Esophagus muscularis mucosa (tissue), 4 donors: ENCODE measurements at regions not wholly inside any gene's neighbourhood (a gene's known extent, or its start where the extent isn't known, plus 50 kb on each side); places are given as distances from the start of the nearest gene placed in this dataset.

Source experiments
- DNase-seq: peaks from one replicate; pipeline ENCODE4 v3.0.0-alpha.2; 2017; ENCODE audit errors: extremely low spot score
- H3K27ac ChIP-seq, 4 donors: fragments of 200-600 bp; sonication (generic); replicated peaks in 1 of 4; 1 replicate in 3 of 4; 2 replicates in 1 of 4; pipeline ENCODE4 v1.5.1; 2016 to 2019; ENCODE audit warnings: mild to moderate bottlenecking in 1 of 4
- H3K27me3 ChIP-seq, 4 donors: fragments of 200-600 bp; sonication (generic); one replicate each; pipeline versions ENCODE4 v1.5.1 to v1.6.0; 2016 to 2019
- H3K36me3 ChIP-seq, 4 donors: fragments of 200-600 bp; sonication (generic); one replicate each; pipeline ENCODE4 v1.5.1; 2016 to 2019
- H3K4me1 ChIP-seq, 4 donors: fragments of 200-600 bp; sonication (generic); one replicate each; pipeline ENCODE4 v1.5.1; 2016 to 2019
- H3K4me3 ChIP-seq, 4 donors: fragments of 200-600 bp; sonication (generic); 1 replicate in 2 of 4; 2 replicates in 2 of 4; pipeline ENCODE4 v1.5.1; 2016 to 2019; ENCODE audit warnings: mild to moderate bottlenecking in 4 of 4, moderate library complexity in 1 of 4
- H3K9me3 ChIP-seq, 4 donors: fragments of 200-600 bp; sonication (generic); 1 replicate in 3 of 4; 2 replicates in 1 of 4; pipeline ENCODE4 v1.5.1; 2016 to 2019
- CTCF ChIP-seq, 3 experiments: fragments of 200-600 bp in 2 of 3; fragments of 450-650 bp in 1 of 3; sonication (generic) in 2 of 3; IDR thresholded peaks; one replicate each; pipeline ENCODE4 v1.5.1; 2017 to 2019; ENCODE audit warnings: antibody characterized with exemption in 3 of 3, mild to moderate bottlenecking in 2 of 3, moderate library complexity in 1 of 3
- EP300 ChIP-seq: sonication (generic); formaldehyde crosslinking; IDR thresholded peaks from one replicate; pipeline ENCODE4 v1.6.1; 2017; ENCODE audit warnings: antibody characterized with exemption
- POLR2A ChIP-seq: fragments of 450-650 bp; IDR thresholded peaks from one replicate; pipeline ENCODE4 v1.6.1; 2017; ENCODE audit warnings: antibody characterized with exemption, moderate library complexity, mild to moderate bottlenecking, low read depth
- POLR2AphosphoS5 ChIP-seq, 2 donors: sonication (generic); formaldehyde crosslinking; IDR thresholded peaks; one replicate each; pipeline ENCODE4 v1.6.1; 2017; ENCODE audit warnings: antibody characterized with exemption in 2 of 2
- WGBS: methylation state at CpG from one replicate; pipeline ENCODE4 v1.1.5; 2018; 5-methylcytosine and 5-hydroxymethylcytosine counted together
- intact Hi-C: fragments of 100-400 bp; cut with DNase I; formaldehyde crosslinking; loops from one replicate; pipeline ENCODE4 v1.15.1; 2023

- intact Hi-C loops: no loop called here
- no peak overlapping the region for H3K4me3 ChIP-seq
- no peaks in the 10 kb centered on the region for H3K36me3 ChIP-seq
- no peaks in the 10 kb centered on the region for H3K4me1 ChIP-seq
- 95% methylated on average over 1 of the region's 1 CpG for WGBS
- no peaks in the 10 kb centered on the region for H3K9me3 ChIP-seq
- no peak for DNase-seq
- TF ChIP-seq EP300 (no peak), POLR2A (no peak), CTCF (IDR thresholded peaks at IDR 0.05) (no peak), POLR2AphosphoS5 (IDR thresholded peaks at IDR 0.05) (no peak)
- no peaks in the 10 kb centered on the region for H3K27me3 ChIP-seq
- H3K27ac ChIP-seq: no peak overlapping the region
Measured at GRCh38 chr15:46329876-46330275, 695.0 kb downstream of the SQOR start.

- no peak overlapping the region for H3K4me3 ChIP-seq
- DNase-seq: no peak
- no peaks in the 10 kb centered on the region for H3K27me3 ChIP-seq
- H3K4me1 ChIP-seq: no peaks in the 10 kb centered on the region
- intact Hi-C loops: no loop called here
- TF ChIP-seq CTCF (IDR thresholded peaks at IDR 0.05): no peak
- TF ChIP-seq POLR2A: no peak
- TF ChIP-seq POLR2AphosphoS5 (IDR thresholded peaks at IDR 0.05): no peak
- no peak for TF ChIP-seq EP300
- H3K9me3 ChIP-seq: no peaks in the 10 kb centered on the region
- no peak overlapping the region for H3K27ac ChIP-seq
- no peaks in the 10 kb centered on the region for H3K36me3 ChIP-seq
Measured at GRCh38 chr15:46331546-46331945, 696.7 kb downstream of the SQOR start.

- Histone ChIP-seq H3K4me1 (no peaks in the 10 kb centered on the region), H3K9me3 (no peaks in the 10 kb centered on the region), H3K27me3 (no peaks in the 10 kb centered on the region), H3K27ac (no peak overlapping the region), H3K36me3 (no peaks in the 10 kb centered on the region), H3K4me3 (no peak overlapping the region)
- no peak for TF ChIP-seq POLR2A
- no peak for TF ChIP-seq EP300
- TF ChIP-seq POLR2AphosphoS5 (IDR thresholded peaks at IDR 0.05): no peak
- no peak for TF ChIP-seq CTCF (IDR thresholded peaks at IDR 0.05)
- WGBS: 64% methylated on average over 7 of the region's 7 CpGs
- no peak for DNase-seq
- intact Hi-C loops: no loop called here
Measured at GRCh38 chr15:46343196-46343935, 708.5 kb downstream of the SQOR start.

- TF ChIP-seq POLR2AphosphoS5 (IDR thresholded peaks at IDR 0.05) (no peak), CTCF (IDR thresholded peaks at IDR 0.05) (no peak), EP300 (no peak), POLR2A (no peak)
- WGBS: 72% methylated on average over 2 of the region's 2 CpGs
- H3K27ac ChIP-seq: no peak overlapping the region
- no peaks in the 10 kb centered on the region for H3K27me3 ChIP-seq
- H3K4me3 ChIP-seq: no peak overlapping the region
- no peaks in the 10 kb centered on the region for H3K36me3 ChIP-seq
- intact Hi-C loops: no loop called here
- no peaks in the 10 kb centered on the region for H3K9me3 ChIP-seq
- H3K4me1 ChIP-seq: no peaks in the 10 kb centered on the region
- no peak for DNase-seq
Measured at GRCh38 chr15:46344115-46344724, 709.4 kb downstream of the SQOR start.

GRCh38 chr15:46344915-46345314 lies 710.1 kb downstream of the SQOR start:
- Histone ChIP-seq H3K4me3 (no peak overlapping the region), H3K27me3 (no peaks in the 10 kb centered on the region), H3K4me1 (no peaks in the 10 kb centered on the region), H3K27ac (no peak overlapping the region), H3K36me3 (no peaks in the 10 kb centered on the region), H3K9me3 (no peaks in the 10 kb centered on the region)
- TF ChIP-seq POLR2A: no peak
- no peak for TF ChIP-seq POLR2AphosphoS5 (IDR thresholded peaks at IDR 0.05)
- no peak for TF ChIP-seq EP300
- no peak for TF ChIP-seq CTCF (IDR thresholded peaks at IDR 0.05)
- intact Hi-C loops: no loop called here
- no peak for DNase-seq
- 89% methylated on average over 3 of the region's 3 CpGs for WGBS
